ENCODE measurements at regions not wholly inside any gene's neighbourhood (a gene's known extent, or its start where the extent isn't known, plus 50 kb on each side); places are given as distances from the start of the nearest gene placed in this dataset.

GRCh38 chr13:97582170-97582569 is 148.2 kb downstream of the RAP2A start:
- H3K4me3 ChIP-seq (ENCODE audit: low read depth, low read length) = no peak overlapping the region
- TF ChIP-seq CTCF (conservative IDR thresholded peaks at IDR 0.05; ENCODE audit: low read depth, low read length) = no peak
- no peak for DNase-seq (ENCODE audit: low read depth)

GRCh38 chr13:97583907-97584497 is 150.0 kb downstream of the RAP2A start:
- TF ChIP-seq CTCF (conservative IDR thresholded peaks at IDR 0.05; ENCODE audit: low read depth, low read length) = no peak
- H3K4me3 ChIP-seq (ENCODE audit: low read depth, low read length) = no peak overlapping the region
- no peak for DNase-seq (ENCODE audit: low read depth)

GRCh38 chr13:97586941-97587340 is 153.0 kb downstream of the RAP2A start:
- no peak for DNase-seq (ENCODE audit: low read depth)
- no peak overlapping the region for H3K4me3 ChIP-seq (ENCODE audit: low read depth, low read length)
- TF ChIP-seq CTCF (conservative IDR thresholded peaks at IDR 0.05; ENCODE audit: low read depth, low read length) = no peak

GRCh38 chr13:97588993-97589392 is 155.0 kb downstream of the RAP2A start:
- DNase-seq (ENCODE audit: low read depth) = no peak

GRCh38 chr13:97600458-97601075 is 166.6 kb downstream of the RAP2A start:
- no peak overlapping the region for H3K4me3 ChIP-seq (ENCODE audit: low read depth, low read length)
- no peak for TF ChIP-seq CTCF (conservative IDR thresholded peaks at IDR 0.05; ENCODE audit: low read depth, low read length)
- DNase-seq (ENCODE audit: low read depth) = peak; percentile 91

More at GRCh38 chr13:97588993-97589392, 155.0 kb downstream of the RAP2A start:
- no peak overlapping the region for H3K4me3 ChIP-seq (ENCODE audit: low read depth, low read length)
- TF ChIP-seq CTCF (conservative IDR thresholded peaks at IDR 0.05; ENCODE audit: low read depth, low read length) = peak; percentile 33

- H3K4me3 ChIP-seq (ENCODE audit: low read depth, low read length) = no peak overlapping the region
- DNase-seq (ENCODE audit: low read depth) = no peak
- TF ChIP-seq CTCF (conservative IDR thresholded peaks at IDR 0.05; ENCODE audit: low read depth, low read length) = no peak
These were observed 181.3 kb downstream of the RAP2A start for GRCh38 chr13:97615266-97615665.

- DNase-seq (ENCODE audit: low read depth) = no peak
- H3K4me3 ChIP-seq (ENCODE audit: low read depth, low read length) = no peak overlapping the region
- TF ChIP-seq CTCF (conservative IDR thresholded peaks at IDR 0.05; ENCODE audit: low read depth, low read length) = no peak
These were observed 182.4 kb downstream of the RAP2A start for GRCh38 chr13:97616385-97616784.

Measured in choroid plexus epithelial cell (primary cell).